GM12878 (cell line): ENCODE measurements at regions not wholly inside any gene's neighbourhood (a gene's known extent, or its start where the extent isn't known, plus 50 kb on each side); places are given as distances from the start of the nearest gene placed in this dataset.

ENCODE experiments used
- ATAC-seq: fragments of 200-7000 bp; cut with Tn5 transposase; 3 replicates; pipeline ENCODE4 v1.9.1; 2020; ENCODE audit warnings: mild to moderate bottlenecking, moderate library complexity
- BruUV-seq: library from RNA; stranded (reverse); fragments of 400-500 nt; replicated peaks from 2 replicates; lab custom pipeline; 2021; lab: Mats Ljungman, UMichigan
- CTCF ChIA-PET: fragments of 300-600 bp; sonication (Branson Sonifier 250); formaldehyde crosslinking; extraction: SDS; loops from one replicate; lab custom pipeline; 2021; ENCODE audit warnings: inconsistent platforms; lab: Yijun Ruan, JAX
- POLR2A ChIA-PET: fragments of 350-600 bp; formaldehyde crosslinking; extraction: SDS; loops from one replicate; lab custom pipeline; 2021; ENCODE audit warnings: inconsistent platforms; lab: Charles Lee
- RAD21 ChIA-PET: fragments of 300-600 bp; sonication (Branson Sonifier 250); formaldehyde crosslinking; loops from one replicate; lab custom pipeline; 2023; ENCODE audit warnings: antibody characterized with exemption; ENCODE audit not compliant: unreplicated experiment; lab: Charles Lee
- SMC1A ChIA-PET: fragments of 300-600 bp; sonication (Branson Sonifier 250); formaldehyde crosslinking; loops from one replicate; lab custom pipeline; 2023; ENCODE audit not compliant: unreplicated experiment, uncharacterized antibody; lab: Charles Lee
- DNase-seq: peaks from one replicate; pipeline ENCODE4 v3.0.0-alpha.2; 2011; ENCODE audit warnings: low read depth, low spot score
- FAIRE-seq: peaks from 3 replicates; lab custom pipeline; 2011; peaks lifted over from hg19 to GRCh38; lab: Jason Lieb, UNC
- H2AFZ ChIP-seq: 2 replicates; pipeline ENCODE4 v1.6.0; 2011; ENCODE audit warnings: low read depth, low read length, control low read depth; ENCODE audit not compliant: control insufficient read depth
- H3K27ac ChIP-seq: 2 replicates; pipeline ENCODE4 v1.5.1; 2011; ENCODE audit warnings: control low read depth; ENCODE audit not compliant: control insufficient read depth, insufficient read depth
- H3K27me3 ChIP-seq, 2 experiments: replicated peaks in 1 of 2; 2 replicates each; pipeline versions ENCODE4 v1.6.0 to v1.6.1; 2011; ENCODE audit warnings: low read length in 1 of 2; ENCODE audit not compliant: control insufficient read depth in 2 of 2, insufficient read depth in 2 of 2
- H3K36me3 ChIP-seq, 2 experiments: 2 replicates each; pipeline ENCODE4 v1.5.1; 2011; ENCODE audit warnings: low read length in 1 of 2; ENCODE audit not compliant: control insufficient read depth in 2 of 2, insufficient read depth in 2 of 2
- H3K4me1 ChIP-seq: 2 replicates; pipeline ENCODE4 v1.6.1; 2011; ENCODE audit warnings: mild to moderate bottlenecking, low read length, moderate library complexity, mixed read lengths; ENCODE audit not compliant: control insufficient read depth, insufficient read depth
- H3K4me2 ChIP-seq: 2 replicates; pipeline ENCODE4 v1.6.0; 2011; ENCODE audit warnings: control low read depth; ENCODE audit not compliant: control insufficient read depth, insufficient read depth
- H3K4me3 ChIP-seq: fragments of 200-600 bp; sonication (generic); 2 replicates; pipeline ENCODE4 v1.5.1; 2016
- H3K79me2 ChIP-seq: 2 replicates; pipeline ENCODE4 v1.6.0; 2011; ENCODE audit warnings: low read length; ENCODE audit not compliant: control insufficient read depth, insufficient read depth
- H3K9ac ChIP-seq: 2 replicates; pipeline ENCODE4 v1.8.0; 2011; ENCODE audit warnings: low read length, control low read depth, mixed read lengths; ENCODE audit not compliant: control insufficient read depth, insufficient read depth
- H3K9me3 ChIP-seq: replicated peaks from 3 replicates; pipeline ENCODE4 v1.5.1; 2011; ENCODE audit warnings: mild to moderate bottlenecking, low read length; ENCODE audit not compliant: control insufficient read depth, insufficient read depth
- H4K20me1 ChIP-seq: 2 replicates; pipeline ENCODE4 v1.6.0; 2011; ENCODE audit not compliant: control insufficient read depth, insufficient read depth
- BMI1 ChIP-seq: fragments of 450-650 bp; IDR thresholded peaks from 2 replicates; pipeline ENCODE4 v1.6.1; 2016; ENCODE audit warnings: mild to moderate bottlenecking, moderate library complexity, borderline replicate concordance
- EGR1 ChIP-seq, 2 experiments: IDR thresholded peaks; 1 replicate in 1 of 2; 2 replicates in 1 of 2; pipeline ENCODE4 v1.6.1; 2011 to 2012; ENCODE audit warnings: low read depth in 2 of 2, low read length in 2 of 2, borderline replicate concordance in 1 of 2, mild to moderate bottlenecking in 1 of 2, moderate library complexity in 1 of 2
- HCFC1 ChIP-seq: fragments of 150-350 bp; IDR thresholded peaks from 2 replicates; pipeline ENCODE4 v1.6.1; 2014; ENCODE audit warnings: low read length
- IKZF1 ChIP-seq: fragments of 450-650 bp; conservative IDR thresholded peaks from 2 replicates; pipeline ENCODE4 v1.6.1; 2017; ENCODE audit warnings: antibody characterized with exemption, mild to moderate bottlenecking
- IKZF2 ChIP-seq, 2 experiments: fragments of 450-650 bp; IDR thresholded peaks; 2 replicates each; pipeline ENCODE4 v1.6.1; 2017; ENCODE audit warnings: mild to moderate bottlenecking in 2 of 2, moderate library complexity in 2 of 2
- MEF2B ChIP-seq: fragments of 450-650 bp; IDR thresholded peaks from 2 replicates; pipeline ENCODE4 v1.6.1; 2018; ENCODE audit warnings: mild to moderate bottlenecking, moderate library complexity; ENCODE audit not compliant: partially characterized antibody, poor library complexity, severe bottlenecking
- MTA2 ChIP-seq: fragments of 450-650 bp; IDR thresholded peaks from 2 replicates; pipeline ENCODE4 v1.6.1; 2016; ENCODE audit warnings: low read depth, mild to moderate bottlenecking, moderate library complexity
- MXI1 ChIP-seq: fragments of 150-350 bp; IDR thresholded peaks from 2 replicates; pipeline ENCODE4 v1.6.1; 2011; ENCODE audit warnings: low read depth, mild to moderate bottlenecking, inconsistent platforms, low read length, improper control_type of control experiment
- POU2F2 ChIP-seq: IDR thresholded peaks from 3 replicates; pipeline ENCODE4 v1.6.1; 2011; ENCODE audit warnings: low read depth, mild to moderate bottlenecking, low read length, borderline replicate concordance
- SP1 ChIP-seq: IDR thresholded peaks from one replicate; pipeline ENCODE4 v1.6.1; 2011; ENCODE audit warnings: low read depth, low read length
- SUPT20H ChIP-seq: IDR thresholded peaks from 2 replicates; pipeline ENCODE4 v1.6.1; 2011; ENCODE audit warnings: low read depth, mild to moderate bottlenecking, low read length, moderate library complexity, borderline replicate concordance; ENCODE audit not compliant: control insufficient read depth
- YBX1 ChIP-seq: fragments of 450-650 bp; IDR thresholded peaks from 2 replicates; pipeline ENCODE4 v1.6.1; 2016; ENCODE audit warnings: antibody characterized with exemption
- WGBS: methylation state at CpG from one replicate; pipeline ENCODE4 v1.1.6; 2016; ENCODE audit warnings: low lambda C conversion rate; ENCODE audit not compliant: insufficient replicate concordance, insufficient coverage; ENCODE audit errors: missing lambda C conversion rate; 5-methylcytosine and 5-hydroxymethylcytosine counted together
- in situ Hi-C: fragments of 300-500 bp; cut with MboI; formaldehyde crosslinking; loops from 9 replicates; pipeline ENCODE4 v1.14.3; 2018; ENCODE audit warnings: mixed read lengths
- intact Hi-C: fragments of 100-400 bp; cut with micrococcal nuclease; formaldehyde crosslinking; loops from one replicate; pipeline ENCODE4 v1.14.2; 2022; ENCODE audit not compliant: unreplicated experiment
- TF ChIP-seq, protein P1 (sequence below): fragments of 450-650 bp; IDR thresholded peaks from 2 replicates; pipeline ENCODE4 v1.6.1; 2014; ENCODE audit warnings: mild to moderate bottlenecking

DNA sequence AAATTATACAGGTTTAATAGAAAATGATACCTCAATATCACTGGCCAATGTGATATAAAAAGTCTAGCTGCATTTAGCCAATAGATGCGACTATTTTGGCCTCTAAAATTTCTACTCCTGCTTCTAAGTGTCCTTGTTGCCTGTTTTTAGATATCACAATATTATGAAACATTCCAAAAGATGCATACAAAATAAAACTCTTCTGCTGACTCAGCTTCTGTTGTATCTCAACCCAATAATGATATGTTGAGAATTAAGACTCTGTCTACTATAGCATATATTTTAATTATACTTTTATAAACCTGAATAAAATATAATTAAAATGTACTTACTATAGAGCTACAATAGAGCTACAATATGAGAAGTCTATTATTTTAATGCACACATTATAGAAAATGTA, 661.0 kb upstream of the TEX47 start:
- intact Hi-C loops (no loop called here), in situ Hi-C loops (no loop called here)
- RAD21 ChIA-PET = no interaction called here
- no TSS peak for BruUV-seq
- Histone ChIP-seq H3K4me3 (no peak overlapping the region), H4K20me1 (no peaks in the 10 kb centered on the region), H3K4me2 (no peak overlapping the region), H3K79me2 (no peaks in the 10 kb centered on the region), H3K4me1 (no peaks in the 10 kb centered on the region), H3K9ac (no peak overlapping the region), H2AFZ (no peak overlapping the region), H3K27ac (no peak overlapping the region), H3K27me3 (no peaks in the 10 kb centered on the region), H3K9me3 (no peaks in the 10 kb centered on the region), H3K36me3 (no peaks in the 10 kb centered on the region)
- SMC1A ChIA-PET = interaction anchor here (0.8 kb wide), 1 partner anchor 17 kb away, joined by 3 read pairs; no protein-coding TSS in a partner anchor
- no peak for DNase-seq
- POLR2A ChIA-PET = interaction anchor here (0.5 kb wide), 1 partner anchor 426 kb away, joined by 3 read pairs; no protein-coding TSS in a partner anchor
- FAIRE-seq = no peak
- ATAC-seq = no peak
- CTCF ChIA-PET = interaction anchor here (1.0 kb wide), 1 partner anchor 28 kb away, joined by 3 read pairs; no protein-coding TSS in a partner anchor
- WGBS = 0% methylated on average over 1 of the region's 1 CpG
- TF ChIP-seq MXI1 = no peak
- TF ChIP-seq EGR1 (IDR thresholded peaks at IDR 0.05; ENCODE audit: borderline replicate concordance in 1 of 2, low read depth in 2 of 2, low read length in 2 of 2) = no peak
- no peak for TF ChIP-seq IKZF2 (IDR thresholded peaks at IDR 0.05)
- TF ChIP-seq YBX1 = no peak
- no peak for TF ChIP-seq MEF2B
- no peak for TF ChIP-seq BMI1
- TF ChIP-seq MTA2 = no peak
- TF ChIP-seq, protein P1, sequence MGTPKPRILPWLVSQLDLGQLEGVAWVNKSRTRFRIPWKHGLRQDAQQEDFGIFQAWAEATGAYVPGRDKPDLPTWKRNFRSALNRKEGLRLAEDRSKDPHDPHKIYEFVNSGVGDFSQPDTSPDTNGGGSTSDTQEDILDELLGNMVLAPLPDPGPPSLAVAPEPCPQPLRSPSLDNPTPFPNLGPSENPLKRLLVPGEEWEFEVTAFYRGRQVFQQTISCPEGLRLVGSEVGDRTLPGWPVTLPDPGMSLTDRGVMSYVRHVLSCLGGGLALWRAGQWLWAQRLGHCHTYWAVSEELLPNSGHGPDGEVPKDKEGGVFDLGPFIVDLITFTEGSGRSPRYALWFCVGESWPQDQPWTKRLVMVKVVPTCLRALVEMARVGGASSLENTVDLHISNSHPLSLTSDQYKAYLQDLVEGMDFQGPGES = no peak
- no peak for TF ChIP-seq IKZF1
- TF ChIP-seq SP1 = no peak
- no peak for TF ChIP-seq HCFC1
- no peak for TF ChIP-seq POU2F2
- TF ChIP-seq SUPT20H = no peak
